WTC11 (cell line): ENCODE measurements at regions not wholly inside any gene's neighbourhood (a gene's known extent, or its start where the extent isn't known, plus 50 kb on each side); places are given as distances from the start of the nearest gene placed in this dataset.

Source experiments
- CREB1 ChIP-seq: sonication (generic); formaldehyde crosslinking; IDR thresholded peaks from 2 replicates; pipeline ENCODE4 v1.8.0; 2023; ENCODE audit warnings: mild to moderate bottlenecking, missing genetic modification reagents
- EMX1 ChIP-seq: fragments of 250-450 bp; sonication (Bioruptor Pico); IDR thresholded peaks from 2 replicates; pipeline ENCODE4 v1.8.0; 2021; ENCODE audit warnings: mild to moderate bottlenecking
- ESRRA ChIP-seq: sonication (generic); formaldehyde crosslinking; IDR thresholded peaks from 2 replicates; pipeline ENCODE4 v1.8.1; 2022; ENCODE audit warnings: mild to moderate bottlenecking, missing genetic modification reagents, borderline replicate concordance
- JAZF1 ChIP-seq: fragments of 250-450 bp; sonication (Bioruptor Pico); IDR thresholded peaks from 2 replicates; pipeline ENCODE4 v1.9.0; 2021; ENCODE audit warnings: moderate library complexity, mild to moderate bottlenecking, inconsistent platforms
- JUN ChIP-seq: sonication (generic); formaldehyde crosslinking; IDR thresholded peaks from 2 replicates; pipeline ENCODE4 v1.8.0; 2023; ENCODE audit warnings: mild to moderate bottlenecking, missing genetic modification reagents
- NR2C2 ChIP-seq: sonication (generic); formaldehyde crosslinking; IDR thresholded peaks from 2 replicates; pipeline ENCODE4 v1.8.0; 2022; ENCODE audit warnings: mild to moderate bottlenecking, missing genetic modification reagents
- SP1 ChIP-seq: sonication (generic); formaldehyde crosslinking; conservative IDR thresholded peaks from 2 replicates; pipeline ENCODE4 v1.8.1; 2022; ENCODE audit warnings: missing genetic modification reagents
- ZNF219 ChIP-seq: sonication (generic); formaldehyde crosslinking; IDR thresholded peaks from 2 replicates; pipeline ENCODE4 v1.8.0; 2023; ENCODE audit warnings: missing genetic modification reagents, mild to moderate bottlenecking, borderline replicate concordance
- TF ChIP-seq, protein P1 (sequence below): fragments of 200-600 bp; IDR thresholded peaks from 2 replicates; pipeline ENCODE4 v1.8.0; 2022; ENCODE audit warnings: antibody characterized with exemption
- TF ChIP-seq, protein P2 (sequence below): sonication (generic); formaldehyde crosslinking; IDR thresholded peaks from 2 replicates; pipeline ENCODE4 v1.8.1; 2022; ENCODE audit warnings: low read depth, missing genetic modification reagents, borderline replicate concordance
- TF ChIP-seq, protein P3 (sequence below): sonication (generic); formaldehyde crosslinking; conservative IDR thresholded peaks from 2 replicates; pipeline ENCODE4 v1.8.1; 2023; ENCODE audit warnings: mild to moderate bottlenecking, low read depth, missing genetic modification reagents, moderate library complexity
- TF ChIP-seq, protein P4 (sequence below): sonication (generic); formaldehyde crosslinking; IDR thresholded peaks from 2 replicates; pipeline ENCODE4 v1.8.1; 2023; ENCODE audit warnings: mild to moderate bottlenecking, missing genetic modification reagents
- TF ChIP-seq, protein P5 (sequence below): sonication (generic); formaldehyde crosslinking; IDR thresholded peaks from 2 replicates; pipeline ENCODE4 v1.8.0; 2022; ENCODE audit warnings: missing genetic modification reagents

DNA sequence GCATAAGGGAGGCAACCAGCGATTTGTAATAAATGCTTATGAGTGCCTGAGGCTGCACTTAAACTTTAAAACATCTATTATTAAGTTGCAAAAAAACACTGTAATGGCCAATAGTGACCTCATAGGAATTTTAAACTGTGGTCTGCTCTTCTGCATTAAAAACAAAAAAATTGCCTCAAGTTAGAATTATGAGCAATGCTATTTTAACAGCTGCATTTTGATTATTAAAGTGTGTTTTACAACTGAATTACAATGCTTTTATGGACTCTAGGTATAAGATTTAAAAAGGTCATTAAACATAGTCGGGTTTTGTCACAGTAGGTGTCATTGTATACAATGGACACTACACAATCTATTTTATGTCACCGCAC, 528.7 kb upstream of the FANCL start:
- TF ChIP-seq, protein P1, sequence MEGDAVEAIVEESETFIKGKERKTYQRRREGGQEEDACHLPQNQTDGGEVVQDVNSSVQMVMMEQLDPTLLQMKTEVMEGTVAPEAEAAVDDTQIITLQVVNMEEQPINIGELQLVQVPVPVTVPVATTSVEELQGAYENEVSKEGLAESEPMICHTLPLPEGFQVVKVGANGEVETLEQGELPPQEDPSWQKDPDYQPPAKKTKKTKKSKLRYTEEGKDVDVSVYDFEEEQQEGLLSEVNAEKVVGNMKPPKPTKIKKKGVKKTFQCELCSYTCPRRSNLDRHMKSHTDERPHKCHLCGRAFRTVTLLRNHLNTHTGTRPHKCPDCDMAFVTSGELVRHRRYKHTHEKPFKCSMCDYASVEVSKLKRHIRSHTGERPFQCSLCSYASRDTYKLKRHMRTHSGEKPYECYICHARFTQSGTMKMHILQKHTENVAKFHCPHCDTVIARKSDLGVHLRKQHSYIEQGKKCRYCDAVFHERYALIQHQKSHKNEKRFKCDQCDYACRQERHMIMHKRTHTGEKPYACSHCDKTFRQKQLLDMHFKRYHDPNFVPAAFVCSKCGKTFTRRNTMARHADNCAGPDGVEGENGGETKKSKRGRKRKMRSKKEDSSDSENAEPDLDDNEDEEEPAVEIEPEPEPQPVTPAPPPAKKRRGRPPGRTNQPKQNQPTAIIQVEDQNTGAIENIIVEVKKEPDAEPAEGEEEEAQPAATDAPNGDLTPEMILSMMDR = no peak
- TF ChIP-seq, protein P2, sequence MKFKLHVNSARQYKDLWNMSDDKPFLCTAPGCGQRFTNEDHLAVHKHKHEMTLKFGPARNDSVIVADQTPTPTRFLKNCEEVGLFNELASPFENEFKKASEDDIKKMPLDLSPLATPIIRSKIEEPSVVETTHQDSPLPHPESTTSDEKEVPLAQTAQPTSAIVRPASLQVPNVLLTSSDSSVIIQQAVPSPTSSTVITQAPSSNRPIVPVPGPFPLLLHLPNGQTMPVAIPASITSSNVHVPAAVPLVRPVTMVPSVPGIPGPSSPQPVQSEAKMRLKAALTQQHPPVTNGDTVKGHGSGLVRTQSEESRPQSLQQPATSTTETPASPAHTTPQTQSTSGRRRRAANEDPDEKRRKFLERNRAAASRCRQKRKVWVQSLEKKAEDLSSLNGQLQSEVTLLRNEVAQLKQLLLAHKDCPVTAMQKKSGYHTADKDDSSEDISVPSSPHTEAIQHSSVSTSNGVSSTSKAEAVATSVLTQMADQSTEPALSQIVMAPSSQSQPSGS (CRISPR knock-in tag) = no peak
- TF ChIP-seq SP1 (CRISPR knock-in tag) (no peak), JUN (CRISPR knock-in tag) (no peak), ESRRA (CRISPR knock-in tag) (no peak), CREB1 (CRISPR knock-in tag) (no peak), NR2C2 (CRISPR knock-in tag) (no peak), EMX1 (CRISPR knock-in tag) (no peak), JAZF1 (CRISPR knock-in tag) (no peak), ZNF219 (CRISPR knock-in tag) (no peak)
- TF ChIP-seq, protein P3, sequence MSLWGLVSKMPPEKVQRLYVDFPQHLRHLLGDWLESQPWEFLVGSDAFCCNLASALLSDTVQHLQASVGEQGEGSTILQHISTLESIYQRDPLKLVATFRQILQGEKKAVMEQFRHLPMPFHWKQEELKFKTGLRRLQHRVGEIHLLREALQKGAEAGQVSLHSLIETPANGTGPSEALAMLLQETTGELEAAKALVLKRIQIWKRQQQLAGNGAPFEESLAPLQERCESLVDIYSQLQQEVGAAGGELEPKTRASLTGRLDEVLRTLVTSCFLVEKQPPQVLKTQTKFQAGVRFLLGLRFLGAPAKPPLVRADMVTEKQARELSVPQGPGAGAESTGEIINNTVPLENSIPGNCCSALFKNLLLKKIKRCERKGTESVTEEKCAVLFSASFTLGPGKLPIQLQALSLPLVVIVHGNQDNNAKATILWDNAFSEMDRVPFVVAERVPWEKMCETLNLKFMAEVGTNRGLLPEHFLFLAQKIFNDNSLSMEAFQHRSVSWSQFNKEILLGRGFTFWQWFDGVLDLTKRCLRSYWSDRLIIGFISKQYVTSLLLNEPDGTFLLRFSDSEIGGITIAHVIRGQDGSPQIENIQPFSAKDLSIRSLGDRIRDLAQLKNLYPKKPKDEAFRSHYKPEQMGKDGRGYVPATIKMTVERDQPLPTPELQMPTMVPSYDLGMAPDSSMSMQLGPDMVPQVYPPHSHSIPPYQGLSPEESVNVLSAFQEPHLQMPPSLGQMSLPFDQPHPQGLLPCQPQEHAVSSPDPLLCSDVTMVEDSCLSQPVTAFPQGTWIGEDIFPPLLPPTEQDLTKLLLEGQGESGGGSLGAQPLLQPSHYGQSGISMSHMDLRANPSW (CRISPR knock-in tag) = no peak
- TF ChIP-seq, protein P4, sequence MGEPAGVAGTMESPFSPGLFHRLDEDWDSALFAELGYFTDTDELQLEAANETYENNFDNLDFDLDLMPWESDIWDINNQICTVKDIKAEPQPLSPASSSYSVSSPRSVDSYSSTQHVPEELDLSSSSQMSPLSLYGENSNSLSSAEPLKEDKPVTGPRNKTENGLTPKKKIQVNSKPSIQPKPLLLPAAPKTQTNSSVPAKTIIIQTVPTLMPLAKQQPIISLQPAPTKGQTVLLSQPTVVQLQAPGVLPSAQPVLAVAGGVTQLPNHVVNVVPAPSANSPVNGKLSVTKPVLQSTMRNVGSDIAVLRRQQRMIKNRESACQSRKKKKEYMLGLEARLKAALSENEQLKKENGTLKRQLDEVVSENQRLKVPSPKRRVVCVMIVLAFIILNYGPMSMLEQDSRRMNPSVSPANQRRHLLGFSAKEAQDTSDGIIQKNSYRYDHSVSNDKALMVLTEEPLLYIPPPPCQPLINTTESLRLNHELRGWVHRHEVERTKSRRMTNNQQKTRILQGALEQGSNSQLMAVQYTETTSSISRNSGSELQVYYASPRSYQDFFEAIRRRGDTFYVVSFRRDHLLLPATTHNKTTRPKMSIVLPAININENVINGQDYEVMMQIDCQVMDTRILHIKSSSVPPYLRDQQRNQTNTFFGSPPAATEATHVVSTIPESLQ (CRISPR knock-in tag) = no peak
- TF ChIP-seq, protein P5, sequence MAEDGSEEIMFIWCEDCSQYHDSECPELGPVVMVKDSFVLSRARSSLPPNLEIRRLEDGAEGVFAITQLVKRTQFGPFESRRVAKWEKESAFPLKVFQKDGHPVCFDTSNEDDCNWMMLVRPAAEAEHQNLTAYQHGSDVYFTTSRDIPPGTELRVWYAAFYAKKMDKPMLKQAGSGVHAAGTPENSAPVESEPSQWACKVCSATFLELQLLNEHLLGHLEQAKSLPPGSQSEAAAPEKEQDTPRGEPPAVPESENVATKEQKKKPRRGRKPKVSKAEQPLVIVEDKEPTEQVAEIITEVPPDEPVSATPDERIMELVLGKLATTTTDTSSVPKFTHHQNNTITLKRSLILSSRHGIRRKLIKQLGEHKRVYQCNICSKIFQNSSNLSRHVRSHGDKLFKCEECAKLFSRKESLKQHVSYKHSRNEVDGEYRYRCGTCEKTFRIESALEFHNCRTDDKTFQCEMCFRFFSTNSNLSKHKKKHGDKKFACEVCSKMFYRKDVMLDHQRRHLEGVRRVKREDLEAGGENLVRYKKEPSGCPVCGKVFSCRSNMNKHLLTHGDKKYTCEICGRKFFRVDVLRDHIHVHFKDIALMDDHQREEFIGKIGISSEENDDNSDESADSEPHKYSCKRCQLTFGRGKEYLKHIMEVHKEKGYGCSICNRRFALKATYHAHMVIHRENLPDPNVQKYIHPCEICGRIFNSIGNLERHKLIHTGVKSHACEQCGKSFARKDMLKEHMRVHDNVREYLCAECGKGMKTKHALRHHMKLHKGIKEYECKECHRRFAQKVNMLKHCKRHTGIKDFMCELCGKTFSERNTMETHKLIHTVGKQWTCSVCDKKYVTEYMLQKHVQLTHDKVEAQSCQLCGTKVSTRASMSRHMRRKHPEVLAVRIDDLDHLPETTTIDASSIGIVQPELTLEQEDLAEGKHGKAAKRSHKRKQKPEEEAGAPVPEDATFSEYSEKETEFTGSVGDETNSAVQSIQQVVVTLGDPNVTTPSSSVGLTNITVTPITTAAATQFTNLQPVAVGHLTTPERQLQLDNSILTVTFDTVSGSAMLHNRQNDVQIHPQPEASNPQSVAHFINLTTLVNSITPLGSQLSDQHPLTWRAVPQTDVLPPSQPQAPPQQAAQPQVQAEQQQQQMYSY = no peak
